Renal cortical epithelial cell (primary cell): ENCODE measurements at regions not wholly inside any gene's neighbourhood (a gene's known extent, or its start where the extent isn't known, plus 50 kb on each side); places are given as distances from the start of the nearest gene placed in this dataset.

Source experiments
- DNase-seq: peaks from one replicate; pipeline ENCODE4 v3.0.0-alpha.2; 2011; ENCODE audit warnings: low read depth

DNA sequence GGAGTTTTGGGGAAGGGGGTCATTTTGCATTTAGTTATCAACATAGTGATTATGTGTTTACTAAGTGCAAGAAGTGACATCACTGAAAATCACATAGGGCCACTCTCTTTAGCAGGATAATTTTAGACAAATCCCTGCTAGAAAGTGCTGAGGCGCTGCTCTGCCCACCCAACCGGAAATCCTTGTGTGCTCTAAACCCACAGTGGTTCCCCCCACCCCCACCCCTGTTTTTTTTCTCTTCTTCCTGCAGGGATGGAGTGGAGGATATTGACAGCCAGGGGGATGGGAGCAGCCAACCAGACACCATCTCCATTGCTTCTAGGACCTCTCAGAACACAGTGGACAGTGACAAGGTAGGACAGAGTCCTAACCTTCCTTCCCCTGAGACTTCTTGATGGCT, 234.2 kb upstream of the UMPS start:
- DNase-seq: no peak

- no peak for DNase-seq
These were observed 232.8 kb upstream of the UMPS start for GRCh38 chr3:124497487-124497886.

DNA sequence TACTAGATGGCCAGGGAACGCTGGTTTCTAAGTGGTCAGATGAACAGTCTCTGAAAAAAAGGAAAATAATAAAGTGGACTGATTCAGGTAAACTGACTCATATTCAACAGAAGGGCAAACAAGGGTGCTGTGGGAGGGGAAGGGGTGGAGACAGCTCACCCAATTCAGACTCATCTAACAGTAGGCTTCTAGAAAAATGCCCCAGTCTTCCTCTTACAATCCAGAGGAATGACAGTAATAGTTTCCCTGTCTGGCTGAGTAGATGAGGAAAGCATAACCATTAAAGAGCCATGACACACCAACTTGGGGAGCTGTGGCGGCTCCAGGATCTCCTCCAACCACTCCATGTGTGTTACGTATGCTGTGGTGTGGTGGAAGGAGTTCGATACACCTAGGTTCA, 231.4 kb upstream of the UMPS start:
- DNase-seq: no peak

DNA sequence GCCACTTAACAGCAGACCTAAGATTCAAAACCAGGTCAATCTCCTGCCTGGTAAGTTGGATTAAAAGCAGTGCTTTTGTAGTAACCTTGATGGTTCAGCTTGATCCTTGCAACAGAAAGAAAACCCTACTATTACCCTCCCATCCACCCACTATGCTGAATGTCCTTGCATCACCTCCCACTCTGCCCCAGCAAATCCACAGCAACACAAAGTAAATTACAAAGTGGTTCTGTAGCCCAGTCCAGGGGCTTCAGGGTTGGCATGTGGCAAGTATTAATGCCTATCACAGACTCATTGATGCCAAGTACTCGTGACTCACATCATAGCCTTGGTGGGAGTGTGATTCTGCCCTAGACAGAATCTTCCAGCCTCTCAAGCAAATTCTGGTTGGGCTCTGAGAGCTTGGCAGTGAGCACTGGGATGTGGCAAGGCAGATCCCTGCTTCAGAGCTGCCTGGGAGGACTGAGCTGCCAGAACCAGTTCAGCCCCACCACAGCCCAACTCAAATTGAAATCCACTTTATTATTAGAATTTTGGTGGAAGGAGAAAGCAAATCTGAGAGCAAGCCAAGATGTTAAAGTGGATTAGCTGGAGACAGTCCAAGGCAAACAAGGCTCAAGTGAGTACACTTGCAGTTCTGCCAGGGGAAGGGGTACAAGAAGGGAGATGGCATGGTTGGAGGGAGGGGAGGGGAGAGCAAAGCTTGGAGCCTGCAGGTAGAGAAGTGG, 225.8 kb upstream of the UMPS start:
- DNase-seq: peak; percentile 90

DNA sequence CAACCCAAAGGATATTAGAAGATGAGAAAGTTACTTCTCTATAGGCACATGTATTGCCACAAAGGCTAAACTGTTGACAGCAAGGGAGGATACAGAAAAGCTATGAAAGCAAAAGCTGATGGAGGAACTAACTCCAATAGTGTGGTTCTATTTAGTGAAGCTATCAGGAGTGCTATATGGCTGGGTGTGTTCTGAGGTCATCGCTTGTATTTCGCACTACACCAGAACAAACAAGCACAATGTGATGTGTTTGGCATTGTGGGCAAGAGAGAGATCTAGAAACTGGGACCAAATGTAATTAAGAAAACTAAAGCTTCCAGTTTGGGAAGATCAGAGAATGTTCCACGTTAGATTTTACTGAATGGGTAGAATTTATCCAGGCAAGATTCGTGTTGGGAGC, 220.4 kb upstream of the UMPS start:
- DNase-seq: no peak

DNA sequence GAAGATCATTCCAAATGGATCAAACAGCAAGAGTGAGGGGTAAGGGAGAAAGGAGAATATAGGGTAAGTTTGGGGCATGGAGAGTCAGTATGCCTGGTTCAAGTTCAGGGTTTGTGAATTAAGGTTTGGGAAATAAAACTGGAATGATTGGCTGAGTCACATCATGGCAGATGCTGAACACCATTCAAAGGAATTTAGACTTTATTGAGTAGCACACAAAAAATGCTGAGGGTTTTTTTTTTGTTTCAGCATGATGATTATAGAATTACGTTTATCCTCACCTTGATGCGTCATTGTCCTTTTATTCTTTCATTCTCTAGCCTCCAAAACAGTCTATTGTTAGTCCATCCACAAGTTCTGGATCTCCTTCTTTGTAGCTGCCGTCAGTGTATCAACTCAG, 220.0 kb upstream of the UMPS start:
- no peak for DNase-seq

- no peak for DNase-seq
These were observed 217.2 kb upstream of the UMPS start for GRCh38 chr3:124512881-124513609.

DNA sequence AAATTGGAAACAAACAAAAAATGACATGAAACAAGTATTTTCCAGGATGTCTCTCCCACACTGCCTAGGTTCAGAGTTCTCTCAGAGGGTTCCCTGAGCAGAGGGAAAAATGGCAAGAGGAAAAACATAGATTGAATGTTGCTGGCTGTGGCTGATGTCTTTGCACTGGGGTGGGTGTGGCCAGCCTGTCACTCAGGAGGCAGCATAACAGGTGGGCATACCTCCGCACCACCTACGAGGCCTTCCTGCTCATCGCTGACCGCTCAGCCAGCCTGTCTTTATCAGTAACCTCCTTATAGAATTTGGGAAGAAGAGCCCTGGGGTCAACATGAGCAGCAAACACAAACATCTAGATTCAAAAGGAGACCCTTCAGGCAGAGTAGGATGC, 216.6 kb upstream of the UMPS start:
- DNase-seq: no peak

DNA sequence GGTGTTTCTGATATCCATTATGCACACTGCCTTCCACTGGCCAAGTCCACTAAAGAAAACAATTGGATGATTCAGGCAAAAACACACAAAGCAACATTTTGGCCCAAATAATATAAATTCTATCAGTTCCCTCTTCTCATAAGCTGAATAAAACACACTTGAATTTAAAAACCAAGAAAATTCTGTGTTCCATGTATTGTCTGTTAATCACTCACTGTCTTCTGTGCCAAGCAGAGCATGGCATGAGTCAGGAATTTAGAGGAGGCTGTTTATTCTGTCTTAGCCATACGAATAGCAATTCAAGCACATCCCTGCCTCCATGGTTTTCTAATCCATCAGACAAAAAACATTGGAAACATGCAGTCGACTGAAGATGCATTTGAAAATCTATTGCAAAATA, 215.6 kb upstream of the UMPS start:
- DNase-seq: peak; percentile 82

- DNase-seq: no peak
These were observed 213.9 kb upstream of the UMPS start for GRCh38 chr3:124516333-124516732.

GRCh38 chr3:124517306-124517705, 212.9 kb upstream of the UMPS start:
- no peak for DNase-seq

GRCh38 chr3:124518350-124518749, 211.9 kb upstream of the UMPS start:
- no peak for DNase-seq

DNA sequence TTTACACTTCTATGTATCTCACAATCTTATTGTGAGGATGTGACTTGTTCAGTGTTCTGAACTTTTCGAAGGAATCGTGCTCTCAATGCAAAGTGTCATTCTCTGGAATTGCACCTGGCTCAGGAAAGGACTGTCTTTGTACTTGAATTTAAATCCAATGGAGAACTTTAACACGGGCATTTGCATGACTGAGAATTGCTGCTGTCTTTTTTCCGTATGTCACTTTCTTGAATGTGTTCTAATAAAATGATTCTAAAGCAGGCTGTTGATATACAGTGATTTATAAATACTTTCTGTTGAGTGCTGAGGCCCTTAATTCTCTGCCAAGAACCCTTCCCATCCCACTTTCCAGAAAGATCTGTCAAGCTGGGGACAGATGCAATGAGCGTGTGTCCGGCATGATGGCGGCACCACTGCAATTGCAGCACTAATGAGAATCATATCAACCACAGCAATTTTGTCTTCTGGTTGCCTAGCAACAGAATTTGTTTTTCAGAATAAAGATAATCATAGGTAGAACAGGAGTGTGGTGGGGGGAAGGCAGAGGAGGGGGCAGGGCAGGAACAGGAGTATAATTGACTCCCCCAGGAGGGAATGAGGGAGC, 210.6 kb upstream of the UMPS start:
- DNase-seq: no peak

GRCh38 chr3:124520970-124521369, 209.3 kb upstream of the UMPS start:
- DNase-seq: peak; percentile 32

GRCh38 chr3:124522082-124522625, 208.1 kb upstream of the UMPS start:
- DNase-seq: no peak

- no peak for DNase-seq
These were observed 203.7 kb upstream of the UMPS start for GRCh38 chr3:124526601-124527000.

- DNase-seq: peak; percentile 65
These were observed 200.3 kb upstream of the UMPS start for GRCh38 chr3:124529826-124530571.

DNA sequence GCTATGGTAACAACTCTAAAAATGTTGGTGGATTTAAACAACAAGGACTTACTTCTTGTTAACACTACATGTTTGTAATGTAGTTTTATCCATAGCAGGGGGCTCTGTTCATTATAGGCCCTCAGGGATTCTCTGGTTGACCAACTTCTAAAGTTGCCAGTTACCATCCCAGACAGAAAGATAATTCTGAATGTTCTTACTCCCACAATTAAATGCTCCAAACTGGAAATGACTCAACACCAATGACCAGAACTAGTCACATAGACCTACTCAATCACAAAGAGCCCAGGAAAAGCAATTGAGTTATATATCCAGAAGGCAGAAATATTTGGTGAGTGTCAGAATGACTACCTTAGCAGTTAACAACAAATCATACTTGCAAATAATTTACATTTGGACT, 199.3 kb upstream of the UMPS start:
- DNase-seq: no peak

DNA sequence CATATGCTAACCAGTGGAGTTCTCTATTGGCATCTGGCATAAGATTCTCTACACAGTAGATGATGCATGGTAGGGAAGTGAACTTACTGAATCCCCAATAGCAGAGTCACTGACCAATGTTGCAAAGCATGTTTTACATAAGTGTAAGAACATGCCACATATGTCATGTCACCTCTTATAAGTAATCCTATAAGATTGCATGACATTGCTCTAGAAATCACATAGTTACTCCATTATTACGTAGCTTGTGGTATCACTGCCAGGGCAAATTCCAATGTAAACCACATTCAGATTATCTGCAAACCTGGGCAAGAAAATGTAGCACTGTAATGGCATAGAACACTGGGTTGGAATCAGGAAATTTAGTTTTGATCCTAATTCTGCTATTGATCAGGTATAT, 198.2 kb upstream of the UMPS start:
- no peak for DNase-seq

GRCh38 chr3:124535306-124535705, 194.9 kb upstream of the UMPS start:
- DNase-seq: no peak

DNA sequence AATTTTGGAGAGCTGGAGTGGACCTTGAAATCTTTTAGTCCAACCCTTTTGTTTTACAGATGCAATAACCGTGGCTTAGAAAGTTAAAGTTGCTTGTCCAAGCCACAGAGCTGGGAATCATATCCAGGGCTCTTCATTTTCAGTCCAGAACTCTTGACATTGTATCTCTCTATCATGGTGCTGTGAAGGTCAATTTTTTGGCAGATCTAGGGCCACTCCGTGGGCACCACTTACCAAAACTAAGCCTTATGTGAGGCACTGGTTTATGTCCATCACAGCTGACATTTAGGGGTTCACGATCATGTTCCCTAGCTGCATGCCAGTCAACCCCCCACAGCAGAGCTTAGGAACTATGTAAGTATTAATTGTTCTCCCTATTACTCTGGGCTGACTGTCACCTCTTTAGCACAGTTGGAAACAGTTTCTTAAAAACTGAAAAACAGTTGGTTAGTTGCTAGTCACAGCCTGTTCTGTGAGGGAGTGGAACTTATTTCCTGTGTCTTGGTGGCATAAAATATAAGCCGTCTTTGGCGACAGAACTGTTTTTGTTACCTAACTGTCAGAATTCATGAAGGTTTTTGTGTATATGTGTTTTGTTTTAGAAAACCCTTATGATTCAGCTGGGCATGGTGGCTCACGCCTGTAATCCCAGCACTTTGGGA, 189.6 kb upstream of the UMPS start:
- no peak for DNase-seq
